SK-N-SH (cell line): ENCODE measurements at regions not wholly inside any gene's neighbourhood (a gene's known extent, or its start where the extent isn't known, plus 50 kb on each side); places are given as distances from the start of the nearest gene placed in this dataset.

Experiments used
- CTCF ChIA-PET: fragments of 300-600, 350-600 bp; formaldehyde crosslinking; extraction: SDS; loops from one replicate; lab custom pipeline; 2021; lab: Yijun Ruan, JAX
- POLR2A ChIA-PET: fragments of 350-600 bp; sonication (Branson Sonifier 250); formaldehyde crosslinking; extraction: SDS; loops from one replicate; lab custom pipeline; 2020; ENCODE audit warnings: antibody characterized with exemption, inconsistent platforms; lab: Yijun Ruan, JAX
- DNase-seq: peaks from one replicate; pipeline ENCODE4 v3.0.0; 2012
- H2AFZ ChIP-seq: fragments of 200-600 bp; sonication (generic); 2 replicates; pipeline ENCODE4 v1.8.1; 2016; ENCODE audit warnings: antibody characterized with exemption, mild to moderate bottlenecking, low read depth
- H3F3A ChIP-seq: fragments of 200-600 bp; sonication (generic); replicated peaks from 2 replicates; pipeline ENCODE3; 2016; ENCODE audit warnings: antibody characterized with exemption, mild to moderate bottlenecking; ENCODE audit not compliant: insufficient read depth
- H3K27ac ChIP-seq, 2 experiments: fragments of 200-500 bp in 1 of 2; fragments of 200-600 bp in 1 of 2; sonication (Bioruptor generic) in 1 of 2; sonication (generic), shearing (Covaris generic) in 1 of 2; 2 replicates each; pipeline versions ENCODE4 v1.5.1 to v1.6.1; 2014 to 2016; ENCODE audit warnings: low read depth in 2 of 2, inconsistent platforms in 1 of 2, low read length in 1 of 2, mild to moderate bottlenecking in 1 of 2, mixed read lengths in 1 of 2
- H3K27me3 ChIP-seq: fragments of 200-600 bp; sonication (generic), shearing (Covaris generic); 2 replicates; pipeline ENCODE4 v1.6.1; 2016; ENCODE audit warnings: mixed run types; ENCODE audit not compliant: insufficient read depth
- H3K36me3 ChIP-seq, 2 experiments: fragments of 200-500 bp in 1 of 2; fragments of 200-600 bp in 1 of 2; sonication (Bioruptor generic) in 1 of 2; sonication (generic) in 1 of 2; replicated peaks in 1 of 2; 2 replicates each; pipeline versions ENCODE3 to v1.5.1; 2014 to 2016; ENCODE audit warnings: low read length in 1 of 2, mild to moderate bottlenecking in 1 of 2; ENCODE audit not compliant: insufficient read depth in 2 of 2, control insufficient read depth in 1 of 2
- H3K4me1 ChIP-seq, 2 experiments: fragments of 200-500 bp in 1 of 2; fragments of 200-600 bp in 1 of 2; sonication (Bioruptor generic) in 1 of 2; sonication (generic), shearing (Covaris generic) in 1 of 2; 2 replicates each; pipeline versions ENCODE4 v1.5.1 to v1.6.1; 2014 to 2016; ENCODE audit warnings: low read depth in 1 of 2, low read length in 1 of 2, mixed run types in 1 of 2; ENCODE audit not compliant: insufficient read depth in 2 of 2, control insufficient read depth in 1 of 2
- H3K4me2 ChIP-seq: fragments of 200-600 bp; sonication (generic), shearing (Covaris generic); 2 replicates; pipeline ENCODE4 v1.6.1; 2017; ENCODE audit warnings: mixed run types
- H3K4me3 ChIP-seq, 2 experiments: fragments of 200-500 bp in 1 of 2; fragments of 200-600 bp in 1 of 2; sonication (Bioruptor generic) in 1 of 2; sonication (generic), shearing (Covaris generic) in 1 of 2; 2 replicates each; pipeline versions ENCODE4 v1.5.1 to v1.8.1; 2014 to 2016; ENCODE audit warnings: low read depth in 2 of 2, inconsistent platforms in 1 of 2, low read length in 1 of 2, mild to moderate bottlenecking in 1 of 2, mixed read lengths in 1 of 2, moderate library complexity in 1 of 2
- H3K79me2 ChIP-seq: fragments of 200-600 bp; sonication (generic); 2 replicates; pipeline ENCODE4 v1.8.1; 2017; ENCODE audit warnings: mild to moderate bottlenecking; ENCODE audit not compliant: insufficient read depth
- H3K9ac ChIP-seq: fragments of 200-600 bp; sonication (generic); 2 replicates; pipeline ENCODE4 v1.6.1; 2017; ENCODE audit warnings: mixed run types
- H3K9me2 ChIP-seq: fragments of 200-600 bp; sonication (generic); 2 replicates; pipeline ENCODE4 v1.6.1; 2017; ENCODE audit warnings: mixed run types
- H3K9me3 ChIP-seq: fragments of 200-600 bp; sonication (generic); 2 replicates; pipeline ENCODE4 v1.6.1; 2017; ENCODE audit warnings: mixed run types, mild to moderate bottlenecking, moderate library complexity
- H4K20me1 ChIP-seq: fragments of 200-600 bp; sonication (generic); 2 replicates; pipeline ENCODE4 v1.6.1; 2017; ENCODE audit warnings: mild to moderate bottlenecking, mixed run types; ENCODE audit not compliant: insufficient read depth
- CHD2 ChIP-seq: fragments of 150-350 bp; IDR thresholded peaks from 2 replicates; pipeline ENCODE4 v1.6.1; 2018; ENCODE audit warnings: low read length; ENCODE audit not compliant: partially characterized antibody
- GABPA ChIP-seq: IDR thresholded peaks from 2 replicates; pipeline ENCODE4 v1.4.0; 2012; ENCODE audit warnings: low read depth, mild to moderate bottlenecking
- POLR2AphosphoS5 ChIP-seq: IDR thresholded peaks from 2 replicates; pipeline ENCODE4 v1.6.1; 2012; ENCODE audit warnings: low read depth, low read length
- REST ChIP-seq: IDR thresholded peaks from 2 replicates; pipeline ENCODE4 v1.6.1; 2012; ENCODE audit warnings: mild to moderate bottlenecking, low read depth, low read length, moderate library complexity
- YY1 ChIP-seq: IDR thresholded peaks from 2 replicates; pipeline ENCODE4 v1.4.0; 2012; ENCODE audit warnings: low read depth, mild to moderate bottlenecking
- WGBS: methylation state at CpG from one replicate; pipeline ENCODE4 v1.1.6; 2017; ENCODE audit warnings: low lambda C conversion rate; 5-methylcytosine and 5-hydroxymethylcytosine counted together
- TF ChIP-seq, protein P1 (sequence below): fragments of 150-350 bp; IDR thresholded peaks from 2 replicates; pipeline ENCODE4 v1.6.1; 2017; ENCODE audit warnings: antibody characterized with exemption, low read length, low read depth, borderline replicate concordance
- TF ChIP-seq, protein P2 (sequence below): IDR thresholded peaks from 2 replicates; pipeline ENCODE4 v1.4.0; 2012; ENCODE audit warnings: low read depth, borderline replicate concordance

DNA sequence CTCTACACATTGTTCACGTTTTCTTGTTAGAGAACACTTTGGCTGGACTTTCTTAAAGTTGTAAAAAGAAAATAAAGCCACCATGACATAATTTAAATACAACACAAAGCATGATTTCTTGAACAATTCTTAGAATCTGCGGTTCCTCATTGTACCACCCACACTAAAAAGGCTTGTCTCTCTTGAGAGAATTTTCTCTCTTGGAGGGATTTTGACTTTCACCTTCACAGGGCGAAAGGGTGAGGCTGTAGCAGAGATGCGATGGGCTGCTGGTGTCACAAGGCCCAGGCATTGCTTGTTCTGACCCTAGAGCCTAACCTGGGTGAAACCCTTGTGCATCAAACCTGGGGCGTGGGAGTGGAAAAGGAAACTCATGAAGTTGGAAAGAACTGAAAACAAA, 122.7 kb upstream of the RIPOR2 start:
- Histone ChIP-seq H4K20me1 (no peaks in the 10 kb centered on the region), H3K4me3 (no peak overlapping the region), H2AFZ (no peak overlapping the region), H3K4me1 (peaks cover 5 to 7% of the 10 kb centered on the region in 2 experiments; a peak in 3 of 4 replicates), H3K27me3 (no peaks in the 10 kb centered on the region), H3K9me2 (no peaks in the 10 kb centered on the region), H3F3A (peaks cover 24% of the 10 kb centered on the region), H3K79me2 (no peaks in the 10 kb centered on the region), H3K9me3 (no peaks in the 10 kb centered on the region), H3K27ac (no peak overlapping the region), H3K9ac (no peak overlapping the region), H3K36me3 (no peaks in the 10 kb centered on the region), H3K4me2 (no peak overlapping the region)
- DNase-seq, result no peak
- ChIA-PET CTCF (no interaction called here), POLR2A (no interaction called here)
- TF ChIP-seq, protein P1, sequence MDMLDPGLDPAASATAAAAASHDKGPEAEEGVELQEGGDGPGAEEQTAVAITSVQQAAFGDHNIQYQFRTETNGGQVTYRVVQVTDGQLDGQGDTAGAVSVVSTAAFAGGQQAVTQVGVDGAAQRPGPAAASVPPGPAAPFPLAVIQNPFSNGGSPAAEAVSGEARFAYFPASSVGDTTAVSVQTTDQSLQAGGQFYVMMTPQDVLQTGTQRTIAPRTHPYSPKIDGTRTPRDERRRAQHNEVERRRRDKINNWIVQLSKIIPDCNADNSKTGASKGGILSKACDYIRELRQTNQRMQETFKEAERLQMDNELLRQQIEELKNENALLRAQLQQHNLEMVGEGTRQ, result no peak
- TF ChIP-seq YY1 (no peak), GABPA (no peak)
- TF ChIP-seq, protein P2, sequence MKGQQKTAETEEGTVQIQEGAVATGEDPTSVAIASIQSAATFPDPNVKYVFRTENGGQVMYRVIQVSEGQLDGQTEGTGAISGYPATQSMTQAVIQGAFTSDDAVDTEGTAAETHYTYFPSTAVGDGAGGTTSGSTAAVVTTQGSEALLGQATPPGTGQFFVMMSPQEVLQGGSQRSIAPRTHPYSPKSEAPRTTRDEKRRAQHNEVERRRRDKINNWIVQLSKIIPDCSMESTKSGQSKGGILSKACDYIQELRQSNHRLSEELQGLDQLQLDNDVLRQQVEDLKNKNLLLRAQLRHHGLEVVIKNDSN, result no peak
- 89% methylated on average over 5 of the region's 5 CpGs for WGBS

DNA sequence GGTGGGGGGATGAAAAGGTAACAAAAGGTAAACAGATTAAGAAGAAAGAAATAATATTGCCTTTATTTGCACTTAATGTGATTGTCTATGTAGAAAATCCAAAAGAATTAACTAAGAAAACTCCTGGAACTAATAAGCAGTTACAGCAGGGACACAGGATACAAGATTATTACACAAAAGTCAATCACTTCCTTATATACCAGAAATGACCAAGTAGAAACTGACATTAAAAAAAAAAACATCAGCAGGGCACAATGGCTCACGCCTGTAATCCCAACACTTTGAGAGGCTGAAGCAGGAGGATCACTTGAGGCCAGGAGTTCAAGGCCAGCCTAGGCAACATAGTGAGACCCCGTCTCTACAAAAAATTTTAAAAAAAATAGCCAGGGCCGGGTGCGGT, 123.2 kb upstream of the RIPOR2 start:
- ChIA-PET CTCF (interaction anchor here (4.4 kb wide), 1 partner anchor 12 kb away, joined by 25 read pairs; no protein-coding TSS in a partner anchor), POLR2A (no interaction called here)
- Histone ChIP-seq H3K4me3 (no peak overlapping the region), H3K9me3 (no peaks in the 10 kb centered on the region), H3K79me2 (no peaks in the 10 kb centered on the region), H3K36me3 (no peaks in the 10 kb centered on the region), H3K9me2 (no peaks in the 10 kb centered on the region), H3K9ac (no peak overlapping the region), H3K4me1 (peaks cover 0 to 4% of the 10 kb centered on the region in 2 experiments; a peak in 2 of 4 replicates), H2AFZ (no peak overlapping the region), H3F3A (peaks cover 19% of the 10 kb centered on the region), H4K20me1 (no peaks in the 10 kb centered on the region), H3K4me2 (no peak overlapping the region), H3K27ac (no peak overlapping the region), H3K27me3 (no peaks in the 10 kb centered on the region)
- TF ChIP-seq POLR2AphosphoS5 (no peak), CHD2 (no peak), REST (no peak)
- no peak for DNase-seq
- WGBS, result 93% methylated on average over 4 of the region's 4 CpGs
